ENCODE measurements at regions not wholly inside any gene's neighbourhood (a gene's known extent, or its start where the extent isn't known, plus 50 kb on each side); places are given as distances from the start of the nearest gene placed in this dataset.

- no peak overlapping the region for H3K4me3 ChIP-seq (ENCODE audit: low read depth, low read length)
- no peak for TF ChIP-seq CTCF (IDR thresholded peaks at IDR 0.05; ENCODE audit: borderline replicate concordance, insufficient read depth, low read depth, low read length)
Observed at GRCh38 chr7:85322252-85322651, 135.4 kb upstream of the SEMA3D start.

GRCh38 chr7:85320699-85321476, 134.0 kb upstream of the SEMA3D start:
- H3K4me3 ChIP-seq (ENCODE audit: low read depth, low read length) = no peak overlapping the region
- TF ChIP-seq CTCF (IDR thresholded peaks at IDR 0.05; ENCODE audit: borderline replicate concordance, insufficient read depth, low read depth, low read length) = no peak

GRCh38 chr7:85316489-85316888, 129.6 kb upstream of the SEMA3D start:
- H3K4me3 ChIP-seq (ENCODE audit: low read depth, low read length) = no peak overlapping the region
- no peak for TF ChIP-seq CTCF (IDR thresholded peaks at IDR 0.05; ENCODE audit: borderline replicate concordance, insufficient read depth, low read depth, low read length)

GRCh38 chr7:85310301-85310700, 123.4 kb upstream of the SEMA3D start:
- no peak for TF ChIP-seq CTCF (IDR thresholded peaks at IDR 0.05; ENCODE audit: borderline replicate concordance, insufficient read depth, low read depth, low read length)
- H3K4me3 ChIP-seq (ENCODE audit: low read depth, low read length) = no peak overlapping the region

- H3K4me3 ChIP-seq (ENCODE audit: low read depth, low read length) = no peak overlapping the region
- TF ChIP-seq CTCF (IDR thresholded peaks at IDR 0.05; ENCODE audit: borderline replicate concordance, insufficient read depth, low read depth, low read length) = no peak
Observed at GRCh38 chr7:85306115-85306514, 119.3 kb upstream of the SEMA3D start.

- no peak for TF ChIP-seq CTCF (IDR thresholded peaks at IDR 0.05; ENCODE audit: borderline replicate concordance, insufficient read depth, low read depth, low read length)
Observed at GRCh38 chr7:85294176-85294575, 107.3 kb upstream of the SEMA3D start.

GRCh38 chr7:85292908-85293576, 106.2 kb upstream of the SEMA3D start:
- H3K4me3 ChIP-seq (ENCODE audit: low read depth, low read length) = no peak overlapping the region
- TF ChIP-seq CTCF (IDR thresholded peaks at IDR 0.05; ENCODE audit: borderline replicate concordance, insufficient read depth, low read depth, low read length) = no peak

More at GRCh38 chr7:85294176-85294575, 107.3 kb upstream of the SEMA3D start:
- no peak overlapping the region for H3K4me3 ChIP-seq (ENCODE audit: low read depth, low read length)

All from GM12875 (cell line).